HG02981 (cell line): ENCODE measurements at regions not wholly inside any gene's neighbourhood (a gene's known extent, or its start where the extent isn't known, plus 50 kb on each side); places are given as distances from the start of the nearest gene placed in this dataset.
"Not testable (repeated sequence)": the region's sequence is repeated elsewhere in the genome, so short reads cannot be mapped to it uniquely, and the experiment has no call there.

Experiments
- ATAC-seq: cut with Tn5 transposase; IDR thresholded peaks from one replicate; pipeline ENCODE4 v1.9.1; 2021; ENCODE audit warnings: mild to moderate bottlenecking, moderate library complexity; ENCODE audit not compliant: unreplicated experiment

DNA sequence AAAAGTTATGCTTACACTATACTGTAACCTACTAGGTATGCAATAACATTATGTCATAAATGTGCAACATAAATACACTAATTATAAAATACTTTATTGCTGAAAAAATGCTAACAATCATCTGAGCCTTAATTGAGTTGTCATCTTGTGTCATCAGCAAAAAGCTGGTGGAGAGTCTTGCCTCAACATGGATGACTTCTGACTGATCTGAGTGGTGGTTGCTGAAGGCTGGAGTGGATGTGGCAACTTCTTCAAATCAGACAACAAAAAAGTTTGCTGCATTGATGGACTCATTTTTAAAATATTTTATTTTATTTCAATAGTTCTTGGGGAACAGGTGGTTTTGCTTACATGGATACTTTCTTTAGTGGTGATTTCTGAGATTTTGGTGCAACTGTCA is 93.9 kb upstream of the AMN1 start:
- no peak for ATAC-seq

- ATAC-seq = no peak
Observed at GRCh38 chr12:31821484-31821883, 92.7 kb upstream of the AMN1 start.

- no peak for ATAC-seq
Observed at GRCh38 chr12:31820832-31821231, 92.0 kb upstream of the AMN1 start.

- ATAC-seq = no peak
Observed at GRCh38 chr12:31819427-31819826, 90.6 kb upstream of the AMN1 start.

DNA sequence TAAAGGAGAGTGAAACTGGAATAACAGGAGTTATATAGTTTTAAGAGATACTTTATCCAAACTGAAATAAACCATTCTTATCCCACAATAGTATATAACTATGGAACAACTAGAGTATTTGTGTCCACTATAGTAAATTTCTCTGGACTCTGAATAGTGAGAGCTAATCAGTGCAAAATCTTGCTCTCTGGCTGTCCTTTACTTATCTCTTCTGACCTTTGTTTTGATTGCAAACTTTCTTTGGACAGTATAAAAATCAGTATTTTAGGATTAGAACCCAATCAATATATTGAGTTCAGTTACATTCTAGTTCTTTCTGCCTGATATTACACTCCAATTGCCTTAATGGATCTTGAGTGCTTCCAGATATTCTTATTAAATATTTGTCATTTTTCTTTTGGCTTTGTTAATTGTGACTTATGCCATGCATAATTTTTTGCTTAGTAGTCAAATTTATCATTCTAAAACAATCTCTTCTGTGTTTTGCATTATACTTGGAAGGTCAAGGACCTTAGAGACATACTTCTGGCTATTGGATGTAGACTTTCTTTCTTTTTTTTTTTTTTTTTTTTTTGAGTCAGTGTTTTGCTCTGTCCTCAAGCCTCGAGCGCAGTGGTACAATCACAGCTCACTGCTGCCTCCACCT is 89.9 kb upstream of the AMN1 start:
- no peak for ATAC-seq

DNA sequence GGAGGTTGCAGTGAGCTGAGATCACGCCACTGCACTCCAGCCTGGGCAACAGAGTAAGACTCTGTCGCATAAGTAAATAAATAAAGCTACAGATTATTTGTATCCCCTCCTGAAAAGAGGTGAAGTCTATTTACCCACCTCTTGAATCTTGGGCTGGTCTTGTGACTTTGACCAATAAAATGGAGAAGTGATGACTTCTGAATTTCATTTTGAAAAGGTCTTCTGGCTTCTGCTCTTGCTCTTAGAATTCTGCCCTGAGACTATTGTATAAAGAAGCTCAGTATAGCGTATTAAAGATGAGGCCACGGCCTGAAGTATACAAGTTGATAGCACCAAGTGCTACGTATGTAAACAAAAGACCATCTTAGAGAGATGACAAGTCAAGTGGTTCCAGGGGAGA is 88.3 kb upstream of the AMN1 start:
- no peak for ATAC-seq

DNA sequence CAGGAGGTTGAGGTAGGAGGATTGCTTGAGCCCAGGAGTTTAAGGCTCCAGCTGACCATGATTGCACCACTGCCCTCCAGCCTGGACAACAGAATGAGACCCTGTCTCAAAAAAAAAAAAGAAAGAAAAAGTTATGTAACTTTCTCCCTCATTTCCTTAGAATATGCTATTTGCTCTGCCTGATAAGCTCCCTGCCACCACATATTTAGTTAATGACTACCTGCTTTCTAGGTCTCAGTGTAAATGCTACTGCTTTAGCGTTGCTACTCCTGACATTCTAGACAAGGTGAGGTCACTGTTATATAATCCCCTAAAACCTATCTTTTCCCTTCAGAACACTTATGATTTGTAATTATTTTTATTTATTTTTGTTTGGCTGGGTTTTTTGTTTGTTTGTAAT is 86.3 kb upstream of the AMN1 start:
- no peak for ATAC-seq

- no peak for ATAC-seq
Observed at GRCh38 chr12:31813305-31813704, 84.5 kb upstream of the AMN1 start.

- ATAC-seq = no peak
Observed at GRCh38 chr12:31807773-31808097, 78.9 kb upstream of the AMN1 start.

- not testable (repeated sequence) for ATAC-seq
Observed at GRCh38 chr12:31807081-31807772, 78.4 kb upstream of the AMN1 start.

DNA sequence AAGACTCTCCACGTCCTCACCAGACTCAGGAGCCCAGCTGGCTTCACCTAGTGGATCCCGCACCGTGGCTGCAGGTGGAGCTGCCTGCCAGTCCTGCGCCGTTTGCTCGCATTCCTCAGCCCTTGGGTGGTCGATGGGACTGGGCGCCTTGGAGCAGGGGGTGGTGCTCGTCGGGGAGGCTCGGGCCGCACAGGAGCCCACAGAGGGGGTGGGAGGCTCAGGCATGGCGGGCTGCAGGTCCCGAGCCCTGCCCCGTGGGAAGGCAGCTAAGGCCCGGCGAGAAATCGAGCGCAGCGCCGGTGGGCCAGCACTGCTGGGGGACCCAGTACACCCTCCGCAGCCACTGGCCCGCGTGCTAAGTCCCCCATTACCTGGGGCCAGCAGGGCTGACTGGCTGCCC is 76.9 kb upstream of the AMN1 start:
- ATAC-seq = not testable (repeated sequence)

- not testable (repeated sequence) for ATAC-seq
Observed at GRCh38 chr12:31804707-31805106, 75.9 kb upstream of the AMN1 start.

- peak; percentile 50 for ATAC-seq
Observed at GRCh38 chr12:31804185-31804504, 75.3 kb upstream of the AMN1 start.

- ATAC-seq = no peak
Observed at GRCh38 chr12:31803306-31804184, 74.7 kb upstream of the AMN1 start.

- ATAC-seq = no peak
Observed at GRCh38 chr12:31801872-31802271, 73.1 kb upstream of the AMN1 start.

DNA sequence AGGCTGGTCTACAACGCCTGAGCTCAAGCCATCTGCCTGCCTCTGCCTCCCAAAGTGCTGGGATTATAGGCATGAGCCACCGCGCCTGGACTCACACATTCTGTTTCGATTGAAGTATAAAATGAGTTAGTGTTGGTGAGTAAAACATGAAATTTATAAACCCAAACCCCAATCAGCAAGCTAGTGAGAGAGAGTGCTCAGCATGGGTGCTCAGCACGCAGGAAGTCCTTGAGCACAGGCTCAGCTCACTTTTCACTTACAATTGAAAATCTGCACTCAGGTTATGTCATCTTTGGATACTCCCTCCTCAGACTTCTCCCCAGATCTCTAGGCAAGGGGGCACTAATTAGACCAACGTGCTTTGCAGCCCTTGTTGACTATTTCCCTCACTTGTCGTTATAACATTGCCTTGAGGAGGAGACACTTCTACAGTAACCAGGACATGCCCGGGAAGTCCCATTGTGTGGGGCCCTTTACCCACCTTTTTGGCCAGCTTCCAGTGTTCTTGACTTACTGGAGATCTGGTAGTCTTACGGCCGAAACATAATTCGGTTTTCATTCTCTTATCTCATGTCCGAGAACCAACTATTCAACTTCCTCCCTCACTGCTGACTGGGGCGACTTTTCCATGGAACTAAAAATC is 68.5 kb upstream of the AMN1 start:
- no peak for ATAC-seq

DNA sequence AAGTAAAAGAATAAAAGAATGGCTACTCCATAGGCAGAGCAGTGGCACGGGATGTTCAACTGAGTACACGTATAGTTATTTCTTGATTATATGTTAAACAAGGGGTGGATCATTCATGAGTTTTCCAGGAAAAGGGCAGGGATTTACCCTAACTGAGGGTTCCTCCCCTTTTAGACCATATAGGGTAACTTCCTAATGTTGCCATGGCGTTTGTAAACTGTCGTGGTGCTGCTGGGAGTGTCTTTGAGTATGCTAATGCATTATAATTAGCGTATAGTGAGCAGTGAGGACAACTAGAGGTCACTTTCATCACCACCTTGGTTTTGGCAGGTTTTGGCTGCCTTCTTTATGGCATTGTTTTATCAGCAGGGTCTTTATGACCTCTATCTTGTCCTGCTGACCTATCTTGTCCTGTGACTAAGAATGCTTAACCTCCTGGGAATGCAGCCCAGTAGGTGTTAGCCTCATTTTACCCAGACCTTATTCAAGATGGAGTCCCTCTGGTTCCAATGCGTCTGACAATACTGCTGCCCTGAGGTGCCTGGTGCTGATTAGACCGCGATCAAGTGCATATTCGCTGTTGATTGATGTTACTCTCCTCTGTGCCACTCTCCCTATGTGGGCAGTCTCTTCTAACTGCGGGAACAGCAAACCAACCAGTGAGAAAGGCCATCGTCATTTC is 67.6 kb upstream of the AMN1 start:
- no peak for ATAC-seq

- ATAC-seq = no peak
Observed at GRCh38 chr12:31794745-31795144, 65.9 kb upstream of the AMN1 start.

- not testable (repeated sequence) for ATAC-seq
Observed at GRCh38 chr12:31791265-31791664, 62.4 kb upstream of the AMN1 start.

DNA sequence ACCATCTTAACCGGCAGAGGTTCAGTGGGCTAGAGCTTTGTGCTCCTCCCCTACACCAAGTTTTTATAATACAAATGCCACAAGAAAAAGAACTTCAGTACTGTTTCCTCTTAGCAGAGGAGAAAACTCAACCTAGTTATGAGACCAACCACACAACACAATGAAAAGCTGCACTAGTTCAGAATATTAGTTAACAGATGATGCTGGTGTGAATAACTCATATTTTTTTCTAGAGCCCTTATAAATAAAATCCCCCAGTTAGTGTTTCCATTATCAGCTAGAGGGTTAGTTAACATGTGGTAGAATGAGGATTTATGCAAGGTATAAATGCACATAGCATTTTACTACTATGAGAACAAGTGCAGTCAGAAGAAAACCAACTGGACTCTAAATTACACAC is 61.9 kb upstream of the AMN1 start:
- no peak for ATAC-seq

- no peak for ATAC-seq
Observed at GRCh38 chr12:31785318-31785717, 56.5 kb upstream of the AMN1 start.
